Activated CD4-positive, alpha-beta T cell treated with anti-CD3 and anti-CD28 coated beads for 1 hour (primary cell): ENCODE measurements at regions not wholly inside any gene's neighbourhood (a gene's known extent, or its start where the extent isn't known, plus 50 kb on each side); places are given as distances from the start of the nearest gene placed in this dataset.

Experiments
- DNase-seq: peaks from one replicate; pipeline ENCODE4 v3.0.0-alpha.2; 2020

- no peak for DNase-seq
These were observed 402.9 kb downstream of the PIK3R1 start for GRCh38 chr5:68618501-68618900.

GRCh38 chr5:68627001-68627400 lies 411.4 kb downstream of the PIK3R1 start:
- no peak for DNase-seq

- DNase-seq: no peak
These were observed 412.7 kb downstream of the PIK3R1 start for GRCh38 chr5:68628082-68628814.

GRCh38 chr5:68630354-68630753 lies 414.8 kb downstream of the PIK3R1 start:
- DNase-seq: no peak

- DNase-seq: no peak
These were observed 416.3 kb downstream of the PIK3R1 start for GRCh38 chr5:68631884-68632283.

- DNase-seq: no peak
These were observed 425.7 kb downstream of the PIK3R1 start for GRCh38 chr5:68641211-68641610.

GRCh38 chr5:68643064-68643463 lies 427.5 kb downstream of the PIK3R1 start:
- no peak for DNase-seq

GRCh38 chr5:68644971-68645370 lies 429.4 kb downstream of the PIK3R1 start:
- no peak for DNase-seq

GRCh38 chr5:68646144-68646543 lies 430.6 kb downstream of the PIK3R1 start:
- DNase-seq: no peak

- DNase-seq: no peak
These were observed 432.2 kb downstream of the PIK3R1 start for GRCh38 chr5:68647743-68648142.

GRCh38 chr5:68648944-68649857 lies 433.6 kb downstream of the PIK3R1 start:
- DNase-seq: no peak

- DNase-seq: no peak
These were observed 437.0 kb downstream of the PIK3R1 start for GRCh38 chr5:68652534-68652965.

- no peak for DNase-seq
These were observed 437.9 kb downstream of the PIK3R1 start for GRCh38 chr5:68653471-68653870.

GRCh38 chr5:68657055-68657961 lies 436.5 kb upstream of the SLC30A5 start:
- DNase-seq: no peak

- no peak for DNase-seq
These were observed 434.9 kb upstream of the SLC30A5 start for GRCh38 chr5:68658810-68659372.

GRCh38 chr5:68659881-68660280 lies 433.9 kb upstream of the SLC30A5 start:
- DNase-seq: no peak

- no peak for DNase-seq
These were observed 432.6 kb upstream of the SLC30A5 start for GRCh38 chr5:68661237-68661636.

GRCh38 chr5:68662804-68663307 lies 431.0 kb upstream of the SLC30A5 start:
- DNase-seq: no peak

GRCh38 chr5:68669864-68670575 lies 423.8 kb upstream of the SLC30A5 start:
- DNase-seq: no peak

- no peak for DNase-seq
These were observed 420.6 kb upstream of the SLC30A5 start for GRCh38 chr5:68673106-68673822.

GRCh38 chr5:68673823-68674180 lies 420.0 kb upstream of the SLC30A5 start:
- no peak for DNase-seq
